ENCODE measurements at regions not wholly inside any gene's neighbourhood (a gene's known extent, or its start where the extent isn't known, plus 50 kb on each side); places are given as distances from the start of the nearest gene placed in this dataset.
A peak's percentile ranks its signal among the peaks of the same experiment; 100 is the strongest.
"Not testable (repeated sequence)": the region's sequence is repeated elsewhere in the genome, so short reads cannot be mapped to it uniquely, and the experiment has no call there.

GRCh38 chr2:101610750-101611315 is 86.7 kb upstream of the MAP4K4 start:
- DNase-seq (ENCODE audit: low read depth in 2 of 2): no peak

GRCh38 chr2:101609433-101609832 is 88.1 kb upstream of the MAP4K4 start:
- DNase-seq (ENCODE audit: low read depth in 2 of 2): no peak

- DNase-seq (ENCODE audit: low read depth in 2 of 2): no peak
Observed at GRCh38 chr2:101608408-101609310, 88.8 kb upstream of the MAP4K4 start.

- DNase-seq (ENCODE audit: low read depth in 2 of 2): peak; percentile 33 to 36
Observed at GRCh38 chr2:101597347-101597944, 100.1 kb upstream of the MAP4K4 start.

GRCh38 chr2:101596333-101596732 is 101.2 kb upstream of the MAP4K4 start:
- DNase-seq (ENCODE audit: low read depth in 2 of 2): no peak

- DNase-seq (ENCODE audit: low read depth in 2 of 2): no peak
Observed at GRCh38 chr2:101587251-101587650, 110.3 kb upstream of the MAP4K4 start.

GRCh38 chr2:101583861-101584260 is 108.9 kb upstream of the RFX8 start:
- no peak for DNase-seq (ENCODE audit: low read depth in 2 of 2)

GRCh38 chr2:101581675-101582299 is 106.9 kb upstream of the RFX8 start:
- DNase-seq (ENCODE audit: low read depth in 2 of 2): no peak

- DNase-seq (ENCODE audit: low read depth in 2 of 2): no peak
Observed at GRCh38 chr2:101580528-101580927, 105.6 kb upstream of the RFX8 start.

- DNase-seq (ENCODE audit: low read depth in 2 of 2): no peak
Observed at GRCh38 chr2:101578671-101579070, 103.8 kb upstream of the RFX8 start.

- not testable (repeated sequence) for DNase-seq (ENCODE audit: low read depth in 2 of 2)
Observed at GRCh38 chr2:101578135-101578534, 103.2 kb upstream of the RFX8 start.

- no peak for DNase-seq (ENCODE audit: low read depth in 2 of 2)
Observed at GRCh38 chr2:101577173-101577572, 102.3 kb upstream of the RFX8 start.

- DNase-seq (ENCODE audit: low read depth in 2 of 2): no peak
Observed at GRCh38 chr2:101574622-101575021, 99.7 kb upstream of the RFX8 start.

GRCh38 chr2:101571951-101572350 is 97.0 kb upstream of the RFX8 start:
- no peak for DNase-seq (ENCODE audit: low read depth in 2 of 2)

- DNase-seq (ENCODE audit: low read depth in 2 of 2): no peak
Observed at GRCh38 chr2:101569886-101570520, 95.1 kb upstream of the RFX8 start.

- DNase-seq (ENCODE audit: low read depth in 2 of 2): no peak
Observed at GRCh38 chr2:101568969-101569368, 94.1 kb upstream of the RFX8 start.

GRCh38 chr2:101566632-101567228 is 91.8 kb upstream of the RFX8 start:
- DNase-seq (ENCODE audit: low read depth in 2 of 2): no peak

GRCh38 chr2:101563849-101564248 is 88.9 kb upstream of the RFX8 start:
- no peak for DNase-seq (ENCODE audit: low read depth in 2 of 2)

GRCh38 chr2:101560780-101561315 is 85.9 kb upstream of the RFX8 start:
- DNase-seq (ENCODE audit: low read depth in 2 of 2): no peak

GRCh38 chr2:101559551-101559950 is 84.6 kb upstream of the RFX8 start:
- DNase-seq (ENCODE audit: low read depth in 2 of 2): no peak
